NCI-H226 (cell line): ENCODE measurements at regions not wholly inside any gene's neighbourhood (a gene's known extent, or its start where the extent isn't known, plus 50 kb on each side); places are given as distances from the start of the nearest gene placed in this dataset.
"Not testable (repeated sequence)": the region's sequence is repeated elsewhere in the genome, so short reads cannot be mapped to it uniquely, and the experiment has no call there.

Source experiments
- DNase-seq: peaks from one replicate; pipeline ENCODE4 v3.0.0-alpha.2; 2015

GRCh38 chr11:72525466-72525865, 91.1 kb upstream of the CLPB start:
- DNase-seq: peak; percentile 70

GRCh38 chr11:72524711-72525110, 90.4 kb upstream of the CLPB start:
- DNase-seq: peak; percentile 23

- no peak for DNase-seq
These were observed 89.7 kb upstream of the CLPB start for GRCh38 chr11:72523991-72524390.

GRCh38 chr11:72522186-72522585, 87.9 kb upstream of the CLPB start:
- DNase-seq: no peak

- no peak for DNase-seq
These were observed 87.3 kb upstream of the CLPB start for GRCh38 chr11:72521664-72522063.

- DNase-seq: no peak
These were observed 86.5 kb upstream of the CLPB start for GRCh38 chr11:72520815-72521214.

- not testable (repeated sequence) for DNase-seq
These were observed 85.6 kb upstream of the CLPB start for GRCh38 chr11:72519882-72520281.

GRCh38 chr11:72519220-72519881, 85.0 kb upstream of the CLPB start:
- no peak for DNase-seq

GRCh38 chr11:72514331-72514730, 80.0 kb upstream of the CLPB start:
- no peak for DNase-seq

GRCh38 chr11:72513411-72513810, 79.1 kb upstream of the CLPB start:
- DNase-seq: no peak

GRCh38 chr11:72512956-72513355, 78.6 kb upstream of the CLPB start:
- DNase-seq: no peak

- peak; percentile 24 for DNase-seq
These were observed 77.2 kb upstream of the CLPB start for GRCh38 chr11:72511393-72512047.

- DNase-seq: no peak
These were observed 72.7 kb upstream of the CLPB start for GRCh38 chr11:72507050-72507449.

GRCh38 chr11:72497731-72498130, 63.4 kb upstream of the CLPB start:
- DNase-seq: no peak

- DNase-seq: no peak
These were observed 59.7 kb upstream of the CLPB start for GRCh38 chr11:72494109-72494429.

- peak; percentile 35 for DNase-seq
These were observed 59.2 kb upstream of the CLPB start for GRCh38 chr11:72493426-72494108.

- DNase-seq: no peak
These were observed 56.7 kb upstream of the CLPB start for GRCh38 chr11:72491001-72491400.
